HCT116 (cell line): ENCODE measurements at regions not wholly inside any gene's neighbourhood (a gene's known extent, or its start where the extent isn't known, plus 50 kb on each side); places are given as distances from the start of the nearest gene placed in this dataset.

Experiments used
- ATAC-seq: fragments of 200-7000 bp; cut with Tn5 transposase; 2 replicates; pipeline ENCODE4 v1.9.1; 2020; ENCODE audit warnings: mild to moderate bottlenecking, moderate library complexity
- BruUV-seq: library from RNA; stranded (reverse); fragments of 400-500 nt; replicated peaks from 2 replicates; lab custom pipeline; 2021; lab: Mats Ljungman, UMichigan
- CTCF ChIA-PET: fragments of 300-600 bp; sonication (Branson Sonifier 250); formaldehyde crosslinking; loops from one replicate; lab custom pipeline; 2021; ENCODE audit warnings: antibody characterized with exemption; lab: Charles Lee
- POLR2A ChIA-PET: fragments of 300-600, 350-600 bp; sonication (Branson Sonifier 250); formaldehyde crosslinking; loops from one replicate; lab custom pipeline; 2021; ENCODE audit warnings: antibody characterized with exemption; lab: Charles Lee
- RAD21 ChIA-PET, 2 experiments: fragments of 300-600 bp; sonication (Branson Sonifier 250); formaldehyde crosslinking; loops; one replicate each; lab custom pipeline; 2023; ENCODE audit warnings: low total read pairs in 2 of 2; ENCODE audit not compliant: uncharacterized antibody in 2 of 2, unreplicated experiment in 2 of 2, low non-redundant PET in 1 of 2; lab: Charles Lee
- DNase-seq: peaks from one replicate; pipeline ENCODE4 v3.0.0-alpha.2; 2010; ENCODE audit warnings: low read depth, low spot score
- H2AFZ ChIP-seq: fragments of 200-600 bp; shearing (Covaris generic), sonication (generic); 2 replicates; pipeline ENCODE4 v1.6.1; 2017; ENCODE audit warnings: low read depth, mixed run types, mixed read lengths, antibody characterized with exemption, low read length; ENCODE audit not compliant: poor library complexity, severe bottlenecking
- H3K27ac ChIP-seq: 2 replicates; pipeline ENCODE4 v1.5.1; 2012; ENCODE audit warnings: low read depth, low read length
- H3K27me3 ChIP-seq: fragments of 200-600 bp; sonication (generic); 2 replicates; pipeline ENCODE4 v1.6.1; 2016; ENCODE audit warnings: mixed run types, low read length, mixed read lengths; ENCODE audit not compliant: insufficient read depth
- H3K36me3 ChIP-seq, 2 experiments: fragments of 200-500 bp in 1 of 2; fragments of 200-600 bp in 1 of 2; sonication (Bioruptor generic) in 1 of 2; sonication (generic) in 1 of 2; 2 replicates each; pipeline versions ENCODE4 v1.5.1 to v1.6.1; 2014 to 2016; ENCODE audit warnings: low read length in 2 of 2, inconsistent platforms in 1 of 2, mixed read lengths in 1 of 2, mixed run types in 1 of 2; ENCODE audit not compliant: insufficient read depth in 2 of 2, control insufficient read depth in 1 of 2
- H3K4me1 ChIP-seq, 2 experiments: fragments of 200-600 bp in 1 of 2; sonication (generic) in 1 of 2; 2 replicates each; pipeline versions ENCODE4 v1.5.1 to v1.6.1; 2012 to 2017; ENCODE audit warnings: low read length in 2 of 2, inconsistent platforms in 1 of 2, mild to moderate bottlenecking in 1 of 2, mixed read lengths in 1 of 2, mixed run types in 1 of 2, moderate library complexity in 1 of 2; ENCODE audit not compliant: insufficient read depth in 2 of 2, control insufficient read depth in 1 of 2
- H3K4me2 ChIP-seq: fragments of 200-600 bp; sonication (generic); 2 replicates; pipeline ENCODE4 v1.6.1; 2017; ENCODE audit warnings: mixed run types, low read length, mixed read lengths
- H3K4me3 ChIP-seq, 2 experiments: fragments of 200-600 bp in 1 of 2; sonication (generic) in 1 of 2; replicated peaks in 1 of 2; 2 replicates each; pipeline ENCODE4 v1.5.1; 2011 to 2016; ENCODE audit warnings: low read length in 2 of 2, control low read depth in 1 of 2, low read depth in 1 of 2, mild to moderate bottlenecking in 1 of 2, mixed read lengths in 1 of 2, mixed run types in 1 of 2
- H3K79me2 ChIP-seq: fragments of 200-600 bp; sonication (generic); 2 replicates; pipeline ENCODE4 v1.6.1; 2017; ENCODE audit warnings: mild to moderate bottlenecking, mixed run types, low read length, moderate library complexity, mixed read lengths; ENCODE audit not compliant: insufficient read depth
- H3K9ac ChIP-seq: fragments of 200-600 bp; sonication (generic); 2 replicates; pipeline ENCODE4 v1.6.1; 2016; ENCODE audit warnings: low read length, mixed read lengths
- H3K9me2 ChIP-seq: fragments of 200-600 bp; sonication (generic), shearing (Covaris generic); 2 replicates; pipeline ENCODE4 v1.6.1; 2017; ENCODE audit warnings: mixed run types, mild to moderate bottlenecking, moderate library complexity; ENCODE audit not compliant: insufficient read depth
- H3K9me3 ChIP-seq, 2 experiments: fragments of 200-500 bp in 1 of 2; fragments of 200-600 bp in 1 of 2; sonication (Bioruptor generic) in 1 of 2; sonication (generic) in 1 of 2; 2 replicates each; pipeline ENCODE4 v1.6.1; 2014 to 2017; ENCODE audit warnings: low read length in 2 of 2, mixed read lengths in 2 of 2, inconsistent platforms in 1 of 2, low read depth in 1 of 2, mild to moderate bottlenecking in 1 of 2, mixed run types in 1 of 2, moderate library complexity in 1 of 2; ENCODE audit not compliant: control insufficient read depth in 1 of 2, insufficient read depth in 1 of 2
- H4K20me1 ChIP-seq: fragments of 200-600 bp; sonication (generic), shearing (Covaris generic); 2 replicates; pipeline ENCODE4 v1.6.1; 2017; ENCODE audit warnings: mixed run types, mild to moderate bottlenecking, moderate library complexity; ENCODE audit not compliant: insufficient read depth
- CBX3 ChIP-seq: IDR thresholded peaks from 2 replicates; pipeline ENCODE4 v1.6.1; 2012; ENCODE audit warnings: low read depth
- CEBPB ChIP-seq: IDR thresholded peaks from 2 replicates; pipeline ENCODE4 v1.6.1; 2012; ENCODE audit warnings: low read depth
- JUND ChIP-seq: IDR thresholded peaks from 2 replicates; pipeline ENCODE4 v1.6.1; 2012
- POLR2A ChIP-seq: IDR thresholded peaks from 2 replicates; pipeline ENCODE4 v1.7.0; 2011; ENCODE audit warnings: borderline replicate concordance; ENCODE audit not compliant: insufficient read depth, insufficient read length; ENCODE audit errors: extremely low read depth
- RAD21 ChIP-seq: IDR thresholded peaks from 2 replicates; pipeline ENCODE4 v1.6.1; 2012; ENCODE audit warnings: low read depth, mild to moderate bottlenecking
- TCF7L2 ChIP-seq: IDR thresholded peaks from 2 replicates; pipeline ENCODE4 v1.7.0; 2011; ENCODE audit warnings: borderline replicate concordance, inconsistent platforms; ENCODE audit not compliant: insufficient read depth, insufficient read length; ENCODE audit errors: extremely low read depth
- YY1 ChIP-seq: IDR thresholded peaks from 2 replicates; pipeline ENCODE4 v1.6.1; 2011; ENCODE audit warnings: low read length, low read depth, moderate library complexity, mild to moderate bottlenecking; ENCODE audit not compliant: insufficient replicate concordance; ENCODE audit errors: extremely low read depth
- intact Hi-C: fragments of 100-400 bp; cut with micrococcal nuclease; formaldehyde crosslinking; loops from 2 replicates; pipeline ENCODE4 v1.10.0; 2022
- TF ChIP-seq, protein P1 (sequence below): IDR thresholded peaks from 2 replicates; pipeline ENCODE4 v1.6.1; 2012
- TF ChIP-seq, protein P2 (sequence below): IDR thresholded peaks from 2 replicates; pipeline ENCODE4 v1.6.1; 2012; ENCODE audit warnings: low read depth
- TF ChIP-seq, protein P3 (sequence below), 3 experiments: fragments of 200-600 bp in 1 of 3; sonication (generic) in 1 of 3; IDR thresholded peaks in 2 of 3; conservative IDR thresholded peaks in 1 of 3; 2 replicates each; pipeline ENCODE4 v1.5.1; 2012 to 2017; ENCODE audit warnings: low read depth in 2 of 3, low read length in 2 of 3, antibody characterized with exemption in 1 of 3, borderline replicate concordance in 1 of 3, control low read depth in 1 of 3, mild to moderate bottlenecking in 1 of 3, mixed read lengths in 1 of 3, mixed run types in 1 of 3, moderate library complexity in 1 of 3; ENCODE audit not compliant: insufficient read depth in 1 of 3
- TF ChIP-seq, protein P4 (sequence below): IDR thresholded peaks from 2 replicates; pipeline ENCODE4 v1.6.1; 2011; ENCODE audit warnings: mild to moderate bottlenecking, low read length, moderate library complexity; ENCODE audit not compliant: insufficient replicate concordance; ENCODE audit errors: extremely low read depth

DNA sequence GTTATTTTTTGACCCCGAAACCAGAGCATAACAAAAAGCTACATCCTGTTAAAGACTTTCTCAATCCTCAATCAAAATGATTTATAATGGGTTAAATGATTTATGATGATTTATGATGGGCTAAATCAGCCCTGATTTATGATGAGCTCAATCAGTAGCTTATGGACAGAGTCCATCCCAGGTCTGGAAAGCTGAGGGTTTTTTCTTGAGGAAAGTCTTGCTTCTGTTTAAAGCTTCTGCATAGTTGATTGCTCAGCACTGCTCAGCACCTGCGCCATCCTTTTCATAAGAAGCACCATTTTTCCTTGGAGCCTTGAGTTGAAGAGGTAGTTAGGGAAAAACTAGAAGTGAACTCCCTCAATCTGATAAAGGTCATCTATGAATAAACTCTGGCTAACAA lies 356.8 kb downstream of the CYRIA start:
- Histone ChIP-seq H3K27me3 (no peaks in the 10 kb centered on the region), H3K4me2 (no peak overlapping the region), H3K4me1 (no peaks in the 10 kb centered on the region), H3K27ac (no peak overlapping the region), H3K79me2 (no peaks in the 10 kb centered on the region), H3K9me2 (no peaks in the 10 kb centered on the region), H4K20me1 (no peaks in the 10 kb centered on the region), H2AFZ (no peak overlapping the region), H3K4me3 (no peak overlapping the region), H3K9ac (no peak overlapping the region), H3K9me3 (no peaks in the 10 kb centered on the region), H3K36me3 (no peaks in the 10 kb centered on the region)
- BruUV-seq: no TSS peak
- ChIA-PET POLR2A (no interaction called here), RAD21 (no interaction called here), CTCF (no interaction called here)
- intact Hi-C loops: no loop called here
- DNase-seq: no peak
- TF ChIP-seq POLR2A: no peak
- TF ChIP-seq, protein P1, sequence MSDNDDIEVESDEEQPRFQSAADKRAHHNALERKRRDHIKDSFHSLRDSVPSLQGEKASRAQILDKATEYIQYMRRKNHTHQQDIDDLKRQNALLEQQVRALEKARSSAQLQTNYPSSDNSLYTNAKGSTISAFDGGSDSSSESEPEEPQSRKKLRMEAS: no peak
- TF ChIP-seq RAD21: no peak
- no peak for TF ChIP-seq YY1
- TF ChIP-seq CBX3: no peak
- ATAC-seq: no peak

DNA sequence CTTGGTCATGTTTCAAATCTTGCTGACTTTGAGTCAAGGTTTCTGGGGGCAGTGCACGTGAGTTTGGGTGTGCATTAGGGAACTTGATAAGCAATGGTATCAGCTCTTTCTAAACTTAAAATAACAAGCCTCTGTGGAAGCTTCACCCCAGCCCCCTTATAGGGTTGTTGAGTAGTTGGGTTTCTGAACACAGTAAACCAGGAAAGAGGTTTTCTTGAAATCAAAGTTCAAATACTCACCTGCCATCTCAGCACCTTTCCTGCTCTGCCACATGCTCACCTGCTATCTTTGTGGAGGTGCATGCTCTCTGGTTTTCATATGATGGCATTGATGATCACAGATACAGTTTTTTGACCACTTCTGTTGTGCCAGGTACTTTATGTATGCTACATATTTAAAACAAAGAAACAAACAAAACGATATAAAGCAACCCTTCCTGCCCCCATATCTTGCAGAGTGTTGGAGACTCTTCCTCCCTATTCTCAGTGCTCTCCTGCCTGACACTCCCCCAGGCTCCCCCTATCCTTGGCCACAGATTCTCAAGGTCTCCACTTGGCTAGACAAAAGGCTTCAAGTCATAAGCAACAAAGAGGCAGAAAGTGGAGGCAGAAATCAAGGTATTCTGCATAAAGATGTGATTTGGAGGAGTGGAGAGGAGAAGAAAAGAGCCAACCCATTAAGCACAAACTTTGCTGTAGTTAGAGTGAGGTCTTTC lies 360.6 kb downstream of the CYRIA start:
- POLR2A ChIA-PET: no interaction called here
- TF ChIP-seq JUND: no peak
- TF ChIP-seq, protein P2, sequence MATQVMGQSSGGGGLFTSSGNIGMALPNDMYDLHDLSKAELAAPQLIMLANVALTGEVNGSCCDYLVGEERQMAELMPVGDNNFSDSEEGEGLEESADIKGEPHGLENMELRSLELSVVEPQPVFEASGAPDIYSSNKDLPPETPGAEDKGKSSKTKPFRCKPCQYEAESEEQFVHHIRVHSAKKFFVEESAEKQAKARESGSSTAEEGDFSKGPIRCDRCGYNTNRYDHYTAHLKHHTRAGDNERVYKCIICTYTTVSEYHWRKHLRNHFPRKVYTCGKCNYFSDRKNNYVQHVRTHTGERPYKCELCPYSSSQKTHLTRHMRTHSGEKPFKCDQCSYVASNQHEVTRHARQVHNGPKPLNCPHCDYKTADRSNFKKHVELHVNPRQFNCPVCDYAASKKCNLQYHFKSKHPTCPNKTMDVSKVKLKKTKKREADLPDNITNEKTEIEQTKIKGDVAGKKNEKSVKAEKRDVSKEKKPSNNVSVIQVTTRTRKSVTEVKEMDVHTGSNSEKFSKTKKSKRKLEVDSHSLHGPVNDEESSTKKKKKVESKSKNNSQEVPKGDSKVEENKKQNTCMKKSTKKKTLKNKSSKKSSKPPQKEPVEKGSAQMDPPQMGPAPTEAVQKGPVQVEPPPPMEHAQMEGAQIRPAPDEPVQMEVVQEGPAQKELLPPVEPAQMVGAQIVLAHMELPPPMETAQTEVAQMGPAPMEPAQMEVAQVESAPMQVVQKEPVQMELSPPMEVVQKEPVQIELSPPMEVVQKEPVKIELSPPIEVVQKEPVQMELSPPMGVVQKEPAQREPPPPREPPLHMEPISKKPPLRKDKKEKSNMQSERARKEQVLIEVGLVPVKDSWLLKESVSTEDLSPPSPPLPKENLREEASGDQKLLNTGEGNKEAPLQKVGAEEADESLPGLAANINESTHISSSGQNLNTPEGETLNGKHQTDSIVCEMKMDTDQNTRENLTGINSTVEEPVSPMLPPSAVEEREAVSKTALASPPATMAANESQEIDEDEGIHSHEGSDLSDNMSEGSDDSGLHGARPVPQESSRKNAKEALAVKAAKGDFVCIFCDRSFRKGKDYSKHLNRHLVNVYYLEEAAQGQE: no peak
- no peak for TF ChIP-seq CEBPB
- TF ChIP-seq, protein P3, sequence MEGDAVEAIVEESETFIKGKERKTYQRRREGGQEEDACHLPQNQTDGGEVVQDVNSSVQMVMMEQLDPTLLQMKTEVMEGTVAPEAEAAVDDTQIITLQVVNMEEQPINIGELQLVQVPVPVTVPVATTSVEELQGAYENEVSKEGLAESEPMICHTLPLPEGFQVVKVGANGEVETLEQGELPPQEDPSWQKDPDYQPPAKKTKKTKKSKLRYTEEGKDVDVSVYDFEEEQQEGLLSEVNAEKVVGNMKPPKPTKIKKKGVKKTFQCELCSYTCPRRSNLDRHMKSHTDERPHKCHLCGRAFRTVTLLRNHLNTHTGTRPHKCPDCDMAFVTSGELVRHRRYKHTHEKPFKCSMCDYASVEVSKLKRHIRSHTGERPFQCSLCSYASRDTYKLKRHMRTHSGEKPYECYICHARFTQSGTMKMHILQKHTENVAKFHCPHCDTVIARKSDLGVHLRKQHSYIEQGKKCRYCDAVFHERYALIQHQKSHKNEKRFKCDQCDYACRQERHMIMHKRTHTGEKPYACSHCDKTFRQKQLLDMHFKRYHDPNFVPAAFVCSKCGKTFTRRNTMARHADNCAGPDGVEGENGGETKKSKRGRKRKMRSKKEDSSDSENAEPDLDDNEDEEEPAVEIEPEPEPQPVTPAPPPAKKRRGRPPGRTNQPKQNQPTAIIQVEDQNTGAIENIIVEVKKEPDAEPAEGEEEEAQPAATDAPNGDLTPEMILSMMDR (IDR thresholded peaks at IDR 0.05 in 2 of 3, conservative IDR thresholded peaks at IDR 0.05 in 1 of 3; ENCODE audit: borderline replicate concordance in 1 of 3, insufficient read depth in 1 of 3, low read depth in 2 of 3, low read length in 2 of 3): no peak
- TF ChIP-seq, protein P4, sequence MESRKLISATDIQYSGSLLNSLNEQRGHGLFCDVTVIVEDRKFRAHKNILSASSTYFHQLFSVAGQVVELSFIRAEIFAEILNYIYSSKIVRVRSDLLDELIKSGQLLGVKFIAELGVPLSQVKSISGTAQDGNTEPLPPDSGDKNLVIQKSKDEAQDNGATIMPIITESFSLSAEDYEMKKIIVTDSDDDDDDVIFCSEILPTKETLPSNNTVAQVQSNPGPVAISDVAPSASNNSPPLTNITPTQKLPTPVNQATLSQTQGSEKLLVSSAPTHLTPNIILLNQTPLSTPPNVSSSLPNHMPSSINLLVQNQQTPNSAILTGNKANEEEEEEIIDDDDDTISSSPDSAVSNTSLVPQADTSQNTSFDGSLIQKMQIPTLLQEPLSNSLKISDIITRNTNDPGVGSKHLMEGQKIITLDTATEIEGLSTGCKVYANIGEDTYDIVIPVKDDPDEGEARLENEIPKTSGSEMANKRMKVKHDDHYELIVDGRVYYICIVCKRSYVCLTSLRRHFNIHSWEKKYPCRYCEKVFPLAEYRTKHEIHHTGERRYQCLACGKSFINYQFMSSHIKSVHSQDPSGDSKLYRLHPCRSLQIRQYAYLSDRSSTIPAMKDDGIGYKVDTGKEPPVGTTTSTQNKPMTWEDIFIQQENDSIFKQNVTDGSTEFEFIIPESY: no peak
- TF ChIP-seq RAD21: no peak
- TF ChIP-seq TCF7L2: no peak

More for the DNA sequence above, 360.6 kb downstream of the CYRIA start:
- no peaks in the 10 kb centered on the region for H3K9me2 ChIP-seq
- ChIA-PET RAD21 (no interaction called here), CTCF (no interaction called here)
- no peak overlapping the region for H2AFZ ChIP-seq
- intact Hi-C loops: no loop called here
- H3K36me3 ChIP-seq: no peaks in the 10 kb centered on the region
- no peak overlapping the region for H3K9ac ChIP-seq
- no peak overlapping the region for H3K4me3 ChIP-seq
- no peak for DNase-seq
- no peaks in the 10 kb centered on the region for H3K4me1 ChIP-seq
- H3K79me2 ChIP-seq: no peaks in the 10 kb centered on the region
- H4K20me1 ChIP-seq: no peaks in the 10 kb centered on the region
- no peak for ATAC-seq
- no peak overlapping the region for H3K4me2 ChIP-seq
- BruUV-seq: no TSS peak
- H3K9me3 ChIP-seq: no peaks in the 10 kb centered on the region
- no peak overlapping the region for H3K27ac ChIP-seq
- peaks cover 4% of the 10 kb centered on the region; the same call in 1 of the 2 replicates for H3K27me3 ChIP-seq
